ENCODE measurements at regions not wholly inside any gene's neighbourhood (a gene's known extent, or its start where the extent isn't known, plus 50 kb on each side); places are given as distances from the start of the nearest gene placed in this dataset.
"Not testable (repeated sequence)": the region's sequence is repeated elsewhere in the genome, so short reads cannot be mapped to it uniquely, and the experiment has no call there.

- H3K4me3 ChIP-seq: no peak overlapping the region
- no peaks in the 10 kb centered on the region for H3K27me3 ChIP-seq
- ATAC-seq: no peak
- no peak for FAIRE-seq
- peaks cover 4 to 10% (median 8%) of the 10 kb centered on the region in 3 donors for H3K4me1 ChIP-seq
- DNase-seq: peak in 1 of 6 donors; percentile 50
- H3K36me3 ChIP-seq: no peaks in the 10 kb centered on the region
- TF ChIP-seq CTCF (IDR thresholded peaks at IDR 0.05): no peak
- intact Hi-C loops (cut with DNase I): no loop called here
- 81 to 89% methylated on average over 13 of the region's 13 CpGs for WGBS, 2 donors
- H3K9me3 ChIP-seq: no peaks in the 10 kb centered on the region
- no peak overlapping the region for H3K27ac ChIP-seq
Observed at GRCh38 chr10:78442836-78443550, 409.3 kb downstream of the RPS24 start.

DNA sequence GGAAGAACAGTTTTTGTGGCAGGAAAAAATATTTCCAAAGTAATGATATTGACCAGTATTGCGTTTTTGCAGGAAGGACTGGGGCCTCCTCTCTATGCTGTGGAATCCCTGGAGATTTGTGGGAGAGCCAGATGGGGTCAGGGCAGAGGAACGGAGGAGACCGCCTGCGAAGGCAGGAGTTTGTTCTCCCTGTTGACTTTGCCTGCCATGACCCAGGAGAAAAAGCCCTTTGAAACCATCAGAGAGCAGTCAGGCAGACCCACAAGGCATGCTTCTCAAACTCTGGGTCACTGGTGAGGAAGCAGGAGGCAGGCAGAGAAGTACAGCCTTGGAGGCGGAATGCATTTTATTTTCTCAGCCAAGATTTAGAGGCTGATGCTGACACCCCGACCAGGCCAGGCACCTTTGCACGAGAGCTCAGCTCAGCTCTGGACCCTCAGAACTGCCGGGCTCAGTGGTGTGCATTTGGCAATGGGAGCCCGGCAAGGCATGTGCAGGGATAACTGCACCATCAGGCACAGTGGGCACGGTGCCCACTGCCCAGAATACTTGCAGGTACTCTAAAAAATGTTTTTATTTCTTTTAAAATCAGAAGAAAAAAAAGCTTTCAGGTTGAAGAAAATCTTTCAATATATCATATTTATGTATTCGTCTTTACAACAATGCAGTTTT lies 410.4 kb downstream of the RPS24 start:
- WGBS, 2 donors: 85 to 88% methylated on average over 11 of the region's 11 CpGs

GRCh38 chr10:78444741-78445140 lies 411.1 kb downstream of the RPS24 start:
- ATAC-seq; H3K27ac ChIP-seq; H3K27me3 ChIP-seq; FAIRE-seq; H3K36me3 ChIP-seq; H3K4me3 ChIP-seq; H3K4me1 ChIP-seq; H3K9me3 ChIP-seq; intact Hi-C loops (cut with DNase I): not testable (repeated sequence)
- peak in 1 of 6 donors; percentile 13 for DNase-seq
- WGBS, 2 donors: 67 to 79% methylated on average over 4 of the region's 4 CpGs

More for the DNA sequence above, 410.4 kb downstream of the RPS24 start:
- ATAC-seq: no peak
- Histone ChIP-seq H3K4me1 (peaks cover 4 to 10% (median 8%) of the 10 kb centered on the region in 3 donors), H3K27me3 (no peaks in the 10 kb centered on the region), H3K36me3 (no peaks in the 10 kb centered on the region), H3K27ac (no peak overlapping the region), H3K9me3 (no peaks in the 10 kb centered on the region), H3K4me3 (no peak overlapping the region)
- FAIRE-seq: no peak
- intact Hi-C loops (cut with DNase I): no loop called here
- DNase-seq: peak in 1 of 6 donors; percentile 53
- no peak for TF ChIP-seq CTCF (IDR thresholded peaks at IDR 0.05)

DNA sequence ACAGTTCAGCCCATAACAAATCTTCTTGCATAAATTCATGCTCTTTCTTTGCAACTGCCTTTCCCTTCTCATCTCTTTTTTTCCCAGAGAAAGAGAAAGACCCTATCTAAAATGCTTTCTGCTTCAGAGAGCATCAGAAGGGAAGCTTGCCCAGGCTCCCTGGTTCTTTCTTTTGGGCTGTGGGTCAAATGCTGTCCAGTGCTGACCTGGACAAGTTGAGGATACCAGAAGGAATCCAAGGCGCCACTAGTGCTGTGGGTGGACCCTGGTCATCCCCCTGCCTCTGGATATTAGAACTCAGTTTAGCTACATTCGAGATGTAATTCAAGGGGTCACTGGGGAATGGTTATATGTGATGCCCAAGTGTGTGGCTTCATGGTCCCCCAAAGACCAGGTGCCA lies 411.6 kb downstream of the RPS24 start:
- Histone ChIP-seq H3K27me3 (no peaks in the 10 kb centered on the region), H3K4me1 (peaks cover 4 to 10% (median 6%) of the 10 kb centered on the region in 3 donors), H3K36me3 (no peaks in the 10 kb centered on the region), H3K4me3 (no peak overlapping the region), H3K9me3 (no peaks in the 10 kb centered on the region), H3K27ac (no peak overlapping the region)
- no peak for ATAC-seq
- 83 to 90% methylated on average over 2 of the region's 2 CpGs for WGBS, 2 donors
- TF ChIP-seq CTCF (IDR thresholded peaks at IDR 0.05): no peak
- FAIRE-seq: no peak
- intact Hi-C loops (cut with DNase I): no loop called here
- DNase-seq: peak in 1 of 6 donors; percentile 18

DNA sequence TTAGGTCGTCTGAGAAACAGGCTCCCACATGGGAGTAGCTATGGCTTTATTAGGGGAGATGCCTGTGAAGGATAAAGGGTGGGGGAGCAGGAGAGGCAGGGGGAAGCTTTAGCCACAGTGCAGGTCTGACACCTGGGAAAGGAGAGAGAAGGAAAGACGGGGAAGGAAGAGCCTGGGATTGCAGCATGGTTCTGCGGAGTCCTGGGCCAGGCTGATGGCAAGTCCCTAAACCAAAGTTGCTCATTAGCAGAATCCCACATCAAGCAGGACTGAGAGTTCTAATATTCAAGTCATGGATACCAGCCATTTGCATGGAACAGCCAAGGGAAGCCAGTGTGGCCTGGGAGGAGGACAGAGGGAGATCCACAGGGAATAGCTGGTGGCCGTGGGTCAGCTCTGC lies 414.8 kb downstream of the RPS24 start:
- intact Hi-C loops (cut with DNase I): no loop called here
- Histone ChIP-seq H3K9me3 (no peaks in the 10 kb centered on the region), H3K4me3 (no peak overlapping the region), H3K27ac (no peak overlapping the region), H3K27me3 (no peaks in the 10 kb centered on the region), H3K4me1 (peaks cover 0 to 6% (median 4%) of the 10 kb centered on the region in 3 donors), H3K36me3 (no peaks in the 10 kb centered on the region)
- no peak for ATAC-seq
- FAIRE-seq: no peak
- TF ChIP-seq CTCF (IDR thresholded peaks at IDR 0.05): no peak
- WGBS, 2 donors: 84 to 86% methylated on average over 4 of the region's 4 CpGs
- no peak for DNase-seq

All from pancreas (tissue), 10 donors.